ENCODE measurements at regions not wholly inside any gene's neighbourhood (a gene's known extent, or its start where the extent isn't known, plus 50 kb on each side); places are given as distances from the start of the nearest gene placed in this dataset.

DNA sequence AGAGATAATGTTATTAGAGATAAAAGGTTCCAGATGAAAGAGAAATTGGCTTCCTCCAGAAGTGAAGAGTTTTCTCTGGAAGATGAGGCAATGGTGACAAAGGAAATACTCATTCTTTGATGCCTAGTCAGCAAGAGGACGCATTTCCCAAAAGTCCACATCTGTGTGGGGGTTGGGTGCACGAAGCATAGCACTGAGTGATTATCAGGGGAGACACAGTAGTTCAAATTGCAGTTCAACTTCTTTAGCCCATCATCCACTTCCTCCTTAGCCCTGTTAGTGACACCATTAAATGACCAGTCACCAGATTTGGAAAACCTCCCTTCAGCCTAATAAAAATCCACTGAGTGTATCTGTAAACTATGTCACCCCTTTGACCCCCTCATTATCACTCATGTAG lies 80.9 kb upstream of the PHLPP1 start:
- TF ChIP-seq EZH2 (IDR thresholded peaks at IDR 0.05; ENCODE audit: borderline replicate concordance) (no peak), EZH2phosphoT487 (IDR thresholded peaks at IDR 0.05; ENCODE audit: low read depth, severe bottlenecking, unreplicated experiment) (no peak)
- TF ChIP-seq, protein P1, sequence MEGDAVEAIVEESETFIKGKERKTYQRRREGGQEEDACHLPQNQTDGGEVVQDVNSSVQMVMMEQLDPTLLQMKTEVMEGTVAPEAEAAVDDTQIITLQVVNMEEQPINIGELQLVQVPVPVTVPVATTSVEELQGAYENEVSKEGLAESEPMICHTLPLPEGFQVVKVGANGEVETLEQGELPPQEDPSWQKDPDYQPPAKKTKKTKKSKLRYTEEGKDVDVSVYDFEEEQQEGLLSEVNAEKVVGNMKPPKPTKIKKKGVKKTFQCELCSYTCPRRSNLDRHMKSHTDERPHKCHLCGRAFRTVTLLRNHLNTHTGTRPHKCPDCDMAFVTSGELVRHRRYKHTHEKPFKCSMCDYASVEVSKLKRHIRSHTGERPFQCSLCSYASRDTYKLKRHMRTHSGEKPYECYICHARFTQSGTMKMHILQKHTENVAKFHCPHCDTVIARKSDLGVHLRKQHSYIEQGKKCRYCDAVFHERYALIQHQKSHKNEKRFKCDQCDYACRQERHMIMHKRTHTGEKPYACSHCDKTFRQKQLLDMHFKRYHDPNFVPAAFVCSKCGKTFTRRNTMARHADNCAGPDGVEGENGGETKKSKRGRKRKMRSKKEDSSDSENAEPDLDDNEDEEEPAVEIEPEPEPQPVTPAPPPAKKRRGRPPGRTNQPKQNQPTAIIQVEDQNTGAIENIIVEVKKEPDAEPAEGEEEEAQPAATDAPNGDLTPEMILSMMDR (IDR thresholded peaks at IDR 0.05; ENCODE audit: poor library complexity): no peak
- WGBS (ENCODE audit: low lambda C conversion rate, missing lambda C conversion rate): 82% methylated on average over 2 of the region's 2 CpGs
- no peak overlapping the region for H3K4me3 ChIP-seq

DNA sequence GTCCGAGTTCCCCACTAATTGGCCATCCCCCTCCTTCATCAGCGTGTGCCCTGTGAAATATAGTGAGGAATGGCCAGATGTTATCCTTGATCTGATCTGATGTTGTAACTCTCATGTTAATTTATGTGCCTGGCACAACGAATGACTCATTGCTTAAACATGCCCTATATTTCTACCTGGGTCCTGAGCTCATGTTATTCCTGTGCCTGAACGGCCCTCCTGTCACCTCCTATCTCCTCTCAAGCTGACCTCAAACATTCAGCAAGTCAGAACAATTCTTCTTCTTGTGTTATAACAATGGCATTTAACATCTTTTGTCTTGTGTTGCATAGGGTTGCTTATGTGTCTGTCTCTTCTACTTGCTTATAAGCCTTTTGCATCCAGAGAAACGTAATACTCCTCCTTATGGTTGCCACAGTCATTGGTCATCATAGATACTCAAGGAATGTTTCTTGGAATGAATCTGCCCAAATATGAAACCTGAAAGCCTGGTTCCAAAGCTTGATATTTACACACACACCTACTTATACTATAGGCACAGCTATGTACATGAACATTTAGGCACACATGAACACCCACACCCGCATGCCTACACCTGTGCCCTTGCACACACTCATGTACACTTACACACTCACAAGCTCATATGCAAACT lies 80.2 kb upstream of the PHLPP1 start:
- H3K4me2 ChIP-seq: no peak overlapping the region
- peak overlapping the region; percentile 16 for H3K27ac ChIP-seq
- no peaks in the 10 kb centered on the region for H3K9me3 ChIP-seq (ENCODE audit: low read depth)
- H3K9me2 ChIP-seq (replicated peaks; ENCODE audit: insufficient read depth): no peaks in the 10 kb centered on the region
- no peak overlapping the region for H3K4me3 ChIP-seq
- 70% methylated on average over 6 of the region's 6 CpGs for WGBS (ENCODE audit: low lambda C conversion rate, missing lambda C conversion rate)
- no peaks in the 10 kb centered on the region for H3K4me1 ChIP-seq (ENCODE audit: insufficient read depth)
- no peak for DNase-seq (ENCODE audit: low spot score)
- H3K27me3 ChIP-seq: no peaks in the 10 kb centered on the region
- TF ChIP-seq EZH2phosphoT487 (IDR thresholded peaks at IDR 0.05; ENCODE audit: low read depth, severe bottlenecking, unreplicated experiment): no peak
- no peak for TF ChIP-seq EZH2 (IDR thresholded peaks at IDR 0.05; ENCODE audit: borderline replicate concordance)
- TF ChIP-seq, protein P1 (IDR thresholded peaks at IDR 0.05; ENCODE audit: poor library complexity): no peak
- H3K36me3 ChIP-seq (replicated peaks; ENCODE audit: insufficient read depth, low read depth): no peaks in the 10 kb centered on the region
- H3K79me2 ChIP-seq: no peaks in the 10 kb centered on the region
- no peak overlapping the region for H2AFZ ChIP-seq
- H4K20me1 ChIP-seq (ENCODE audit: insufficient read depth, poor library complexity, severe bottlenecking): no peaks in the 10 kb centered on the region

More for the DNA sequence above, 80.9 kb upstream of the PHLPP1 start:
- no peaks in the 10 kb centered on the region for H3K79me2 ChIP-seq
- H4K20me1 ChIP-seq (ENCODE audit: insufficient read depth, poor library complexity, severe bottlenecking): no peaks in the 10 kb centered on the region
- H2AFZ ChIP-seq: no peak overlapping the region
- no peaks in the 10 kb centered on the region for H3K9me3 ChIP-seq (ENCODE audit: low read depth)
- H3K27ac ChIP-seq: no peak overlapping the region
- H3K9me2 ChIP-seq (replicated peaks; ENCODE audit: insufficient read depth): no peaks in the 10 kb centered on the region
- DNase-seq (ENCODE audit: low spot score): no peak
- H3K36me3 ChIP-seq (replicated peaks; ENCODE audit: insufficient read depth, low read depth): no peaks in the 10 kb centered on the region
- no peaks in the 10 kb centered on the region for H3K27me3 ChIP-seq
- H3K4me2 ChIP-seq: no peak overlapping the region
- H3K4me1 ChIP-seq (ENCODE audit: insufficient read depth): no peaks in the 10 kb centered on the region

DNA sequence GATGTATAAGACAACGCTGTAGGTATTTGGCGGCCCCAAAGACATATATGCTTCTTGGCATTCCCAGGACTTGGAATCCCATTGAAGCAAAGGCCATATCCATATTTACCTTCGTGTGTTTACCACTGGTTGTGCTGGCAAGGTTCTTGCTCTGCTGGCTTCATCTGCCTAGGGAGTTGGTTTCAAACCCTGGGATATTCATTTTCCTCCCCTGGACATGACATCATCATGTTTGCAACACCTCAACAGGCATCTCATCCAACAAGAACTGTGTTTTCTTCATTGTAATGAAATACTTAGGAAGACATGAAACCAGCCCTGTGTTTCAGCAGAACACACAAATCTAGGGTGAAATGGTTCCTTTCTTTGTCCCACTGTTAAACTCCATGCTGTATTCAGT lies 77.9 kb upstream of the PHLPP1 start:
- TF ChIP-seq EZH2 (IDR thresholded peaks at IDR 0.05; ENCODE audit: borderline replicate concordance) (no peak), EZH2phosphoT487 (IDR thresholded peaks at IDR 0.05; ENCODE audit: low read depth, severe bottlenecking, unreplicated experiment) (no peak)
- TF ChIP-seq, protein P1 (IDR thresholded peaks at IDR 0.05; ENCODE audit: poor library complexity): no peak

More for the DNA sequence above, 77.9 kb upstream of the PHLPP1 start:
- H3K4me2 ChIP-seq: no peak overlapping the region
- no peaks in the 10 kb centered on the region for H3K27me3 ChIP-seq
- H3K27ac ChIP-seq: no peak overlapping the region
- 97% methylated on average over 3 of the region's 3 CpGs for WGBS (ENCODE audit: low lambda C conversion rate, missing lambda C conversion rate)
- H3K9me2 ChIP-seq (replicated peaks; ENCODE audit: insufficient read depth): no peaks in the 10 kb centered on the region
- no peak for DNase-seq (ENCODE audit: low spot score)
- H2AFZ ChIP-seq: no peak overlapping the region
- no peaks in the 10 kb centered on the region for H4K20me1 ChIP-seq (ENCODE audit: insufficient read depth, poor library complexity, severe bottlenecking)
- H3K36me3 ChIP-seq (replicated peaks; ENCODE audit: insufficient read depth, low read depth): no peaks in the 10 kb centered on the region
- H3K9me3 ChIP-seq (ENCODE audit: low read depth): no peaks in the 10 kb centered on the region
- no peaks in the 10 kb centered on the region for H3K4me1 ChIP-seq (ENCODE audit: insufficient read depth)
- no peak overlapping the region for H3K4me3 ChIP-seq
- no peaks in the 10 kb centered on the region for H3K79me2 ChIP-seq

All from hepatocyte (in vitro differentiated cells).